Sciatic nerve (tissue), 2 donors: ENCODE measurements at regions not wholly inside any gene's neighbourhood (a gene's known extent, or its start where the extent isn't known, plus 50 kb on each side); places are given as distances from the start of the nearest gene placed in this dataset.
"Not testable (repeated sequence)": the region's sequence is repeated elsewhere in the genome, so short reads cannot be mapped to it uniquely, and the experiment has no call there.

ENCODE experiments used
- ATAC-seq: fragments of 200-7000 bp; cut with Tn5 transposase; one replicate; pipeline ENCODE4 v1.9.1; 2020; ENCODE audit warnings: mild to moderate bottlenecking, moderate library complexity
- DNase-seq: peaks from one replicate; pipeline ENCODE4 v3.0.0-alpha.2; 2020; ENCODE audit warnings: low spot score
- intact Hi-C: fragments of 100-400 bp; cut with DNase I; formaldehyde crosslinking; loops from one replicate; pipeline ENCODE4 v1.14.2; 2022
- donor health status: DM: no; HTN: no; CAD: no.
- donor health status: DM: no; HTN: no; CAD: no.

GRCh38 chr16:8172551-8172950 is 417.8 kb downstream of the TMEM114 start:
- DNase-seq: no peak
- intact Hi-C loops: no loop called here
- no peak for ATAC-seq

GRCh38 chr16:8168016-8168415 is 422.3 kb downstream of the TMEM114 start:
- intact Hi-C loops: no loop called here
- ATAC-seq (no peak), DNase-seq (no peak)

GRCh38 chr16:8167436-8167835 is 422.9 kb downstream of the TMEM114 start:
- ATAC-seq (no peak), DNase-seq (no peak)
- intact Hi-C loops: no loop called here

GRCh38 chr16:8158051-8158450 is 432.3 kb downstream of the TMEM114 start:
- no peak for DNase-seq
- ATAC-seq: no peak
- intact Hi-C loops: no loop called here

- intact Hi-C loops: no loop called here
- no peak for ATAC-seq
- DNase-seq: no peak
Measured at GRCh38 chr16:8155275-8155674, 435.0 kb downstream of the TMEM114 start.

GRCh38 chr16:8146256-8147012 is 443.9 kb downstream of the TMEM114 start:
- intact Hi-C loops: no loop called here
- ATAC-seq: no peak
- no peak for DNase-seq

- ATAC-seq: no peak
- no peak for DNase-seq
- intact Hi-C loops: no loop called here
Measured at GRCh38 chr16:8138666-8139065, 451.6 kb downstream of the TMEM114 start.

- intact Hi-C loops: no loop called here
- DNase-seq: no peak
- ATAC-seq: no peak
Measured at GRCh38 chr16:8137606-8138005, 452.7 kb downstream of the TMEM114 start.

- DNase-seq (no peak), ATAC-seq (no peak)
- intact Hi-C loops: no loop called here
Measured at GRCh38 chr16:8130197-8130596, 460.1 kb downstream of the TMEM114 start.

GRCh38 chr16:8127070-8127469 is 463.2 kb downstream of the TMEM114 start:
- DNase-seq: no peak
- no peak for ATAC-seq

GRCh38 chr16:8126313-8126712 is 464.0 kb downstream of the TMEM114 start:
- DNase-seq (no peak), ATAC-seq (no peak)
- intact Hi-C loops: no loop called here

More at GRCh38 chr16:8127070-8127469, 463.2 kb downstream of the TMEM114 start:
- intact Hi-C loops: no loop called here

- intact Hi-C loops: no loop called here
- DNase-seq (no peak), ATAC-seq (no peak)
Measured at GRCh38 chr16:8120001-8120400, 470.3 kb downstream of the TMEM114 start.

- ATAC-seq (no peak), DNase-seq (no peak)
- intact Hi-C loops: no loop called here
Measured at GRCh38 chr16:8115814-8116213, 474.5 kb downstream of the TMEM114 start.

- DNase-seq, ATAC-seq, intact Hi-C loops: not testable (repeated sequence)
Measured at GRCh38 chr16:8114941-8115340, 475.4 kb downstream of the TMEM114 start.

GRCh38 chr16:8113843-8114242 is 476.5 kb downstream of the TMEM114 start:
- DNase-seq (no peak), ATAC-seq (no peak)
- intact Hi-C loops: no loop called here

- intact Hi-C loops: no loop called here
- ATAC-seq (no peak), DNase-seq (no peak)
Measured at GRCh38 chr16:8110572-8111514, 479.5 kb downstream of the TMEM114 start.

GRCh38 chr16:8109510-8110369 is 480.6 kb downstream of the TMEM114 start:
- ATAC-seq: no peak
- no peak for DNase-seq
- intact Hi-C loops: no loop called here

- no peak for DNase-seq
- ATAC-seq: no peak
- intact Hi-C loops: no loop called here
Measured at GRCh38 chr16:8108991-8109509, 481.3 kb downstream of the TMEM114 start.

- ATAC-seq (no peak), DNase-seq (no peak)
- intact Hi-C loops: no loop called here
Measured at GRCh38 chr16:8107296-8107695, 483.0 kb downstream of the TMEM114 start.
